Fibroblast of skin of scalp (primary cell): ENCODE measurements at regions not wholly inside any gene's neighbourhood (a gene's known extent, or its start where the extent isn't known, plus 50 kb on each side); places are given as distances from the start of the nearest gene placed in this dataset.

Source experiments
- DNase-seq: peaks from one replicate; pipeline ENCODE4 v3.0.0-alpha.2; 2013

GRCh38 chr16:55043499-55043898 is 112.8 kb downstream of the IRX5 start:
- DNase-seq: no peak

- DNase-seq: no peak
These were observed 113.7 kb downstream of the IRX5 start for GRCh38 chr16:55044201-55044975.

- DNase-seq: no peak
These were observed 114.7 kb downstream of the IRX5 start for GRCh38 chr16:55045329-55045728.

GRCh38 chr16:55045756-55046460 is 115.2 kb downstream of the IRX5 start:
- no peak for DNase-seq

- no peak for DNase-seq
These were observed 115.8 kb downstream of the IRX5 start for GRCh38 chr16:55046513-55046912.

GRCh38 chr16:55046916-55047315 is 116.3 kb downstream of the IRX5 start:
- no peak for DNase-seq

GRCh38 chr16:55047331-55047730 is 116.7 kb downstream of the IRX5 start:
- DNase-seq: no peak

- no peak for DNase-seq
These were observed 117.3 kb downstream of the IRX5 start for GRCh38 chr16:55047903-55048497.

GRCh38 chr16:55048745-55049144 is 118.1 kb downstream of the IRX5 start:
- DNase-seq: no peak

GRCh38 chr16:55051571-55052347 is 121.1 kb downstream of the IRX5 start:
- DNase-seq: no peak

- DNase-seq: no peak
These were observed 121.7 kb downstream of the IRX5 start for GRCh38 chr16:55052348-55052734.

GRCh38 chr16:55052741-55053415 is 122.2 kb downstream of the IRX5 start:
- no peak for DNase-seq

- no peak for DNase-seq
These were observed 124.6 kb downstream of the IRX5 start for GRCh38 chr16:55055262-55055661.

GRCh38 chr16:55056585-55057401 is 126.1 kb downstream of the IRX5 start:
- DNase-seq: no peak

GRCh38 chr16:55057866-55058265 is 127.2 kb downstream of the IRX5 start:
- DNase-seq: no peak

- no peak for DNase-seq
These were observed 127.9 kb downstream of the IRX5 start for GRCh38 chr16:55058576-55058975.

- no peak for DNase-seq
These were observed 128.5 kb downstream of the IRX5 start for GRCh38 chr16:55059146-55059545.

- DNase-seq: no peak
These were observed 130.5 kb downstream of the IRX5 start for GRCh38 chr16:55061126-55061525.

- peak; percentile 50 for DNase-seq
These were observed 131.8 kb downstream of the IRX5 start for GRCh38 chr16:55062442-55062841.

GRCh38 chr16:55072976-55073375 is 142.3 kb downstream of the IRX5 start:
- DNase-seq: no peak

GRCh38 chr16:55073830-55074229 is 143.2 kb downstream of the IRX5 start:
- no peak for DNase-seq
